ENCODE measurements at regions not wholly inside any gene's neighbourhood (a gene's known extent, or its start where the extent isn't known, plus 50 kb on each side); places are given as distances from the start of the nearest gene placed in this dataset.

DNA sequence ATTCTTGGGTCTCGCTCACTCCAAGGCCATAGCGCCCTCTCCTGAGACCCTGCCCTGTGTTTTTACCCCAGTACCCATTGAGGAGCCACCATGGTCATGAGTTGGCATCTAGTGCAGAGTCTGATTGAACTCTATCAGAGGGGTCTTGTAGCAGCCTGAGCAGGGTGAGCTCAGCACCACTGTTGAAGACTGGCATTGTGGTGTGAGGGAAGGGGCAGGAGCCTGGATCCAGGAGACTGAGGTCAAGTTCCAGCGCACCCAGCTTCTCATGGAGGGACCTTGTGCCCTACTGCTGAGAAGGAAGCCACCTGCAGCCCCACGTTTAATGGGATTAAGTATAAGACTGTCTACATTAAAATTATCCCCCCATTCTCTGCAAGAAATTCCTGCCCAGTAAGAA lies 65.8 kb upstream of the LARS2 start:
- DNase-seq (ENCODE audit: extremely low read depth in 1 of 11, low read depth in 9 of 11, low spot score in 4 of 11), result no peak

DNA sequence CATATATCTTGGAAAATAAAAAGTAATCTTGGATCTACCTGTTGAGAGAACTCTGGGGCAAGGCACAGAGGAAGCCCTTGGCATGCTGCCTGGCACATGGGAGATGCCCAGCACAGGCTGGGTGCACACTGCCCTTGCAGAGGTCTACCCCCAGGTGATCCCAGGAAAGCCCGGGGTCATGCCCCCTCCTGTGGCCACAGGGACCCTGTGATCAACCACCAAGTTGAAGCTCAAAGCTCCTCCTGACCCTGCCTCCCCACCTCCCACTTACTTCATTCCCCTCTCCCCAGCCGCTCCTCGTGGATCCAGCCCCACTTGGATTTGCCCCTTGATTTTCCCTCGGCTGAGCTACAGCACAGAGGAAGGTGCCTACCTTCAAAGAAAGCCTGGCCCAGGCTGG lies 62.7 kb upstream of the LARS2 start:
- DNase-seq (ENCODE audit: extremely low read depth in 1 of 11, low read depth in 9 of 11, low spot score in 4 of 11), result no peak

DNA sequence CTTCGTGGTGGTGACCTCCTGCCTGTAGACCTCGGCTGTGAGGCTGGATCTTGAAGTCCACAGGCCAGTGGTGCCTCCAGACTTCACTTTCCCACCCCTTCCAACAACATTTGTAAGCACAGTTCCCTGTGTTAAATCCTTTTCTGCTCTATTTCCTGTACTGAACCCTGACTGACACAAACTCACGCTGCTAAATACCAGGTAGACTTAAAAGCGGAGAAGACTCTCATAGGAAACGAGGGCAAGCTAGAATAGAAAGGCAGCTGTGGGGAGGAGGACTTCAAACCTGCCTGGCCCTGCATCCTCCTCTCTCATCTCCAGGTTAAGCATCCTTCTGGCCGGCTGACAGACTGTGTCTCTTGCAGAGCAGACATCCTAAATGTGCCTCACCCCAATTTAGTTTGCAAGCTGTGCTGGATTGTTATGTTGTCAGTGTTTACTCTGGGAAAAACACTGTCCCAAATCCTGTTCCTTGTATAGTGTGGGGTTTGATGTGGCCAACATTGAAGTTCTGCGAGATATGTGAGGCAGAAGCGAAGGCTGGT lies 58.5 kb upstream of the LARS2 start:
- no peak for DNase-seq (ENCODE audit: extremely low read depth in 1 of 11, low read depth in 9 of 11, low spot score in 4 of 11)

DNA sequence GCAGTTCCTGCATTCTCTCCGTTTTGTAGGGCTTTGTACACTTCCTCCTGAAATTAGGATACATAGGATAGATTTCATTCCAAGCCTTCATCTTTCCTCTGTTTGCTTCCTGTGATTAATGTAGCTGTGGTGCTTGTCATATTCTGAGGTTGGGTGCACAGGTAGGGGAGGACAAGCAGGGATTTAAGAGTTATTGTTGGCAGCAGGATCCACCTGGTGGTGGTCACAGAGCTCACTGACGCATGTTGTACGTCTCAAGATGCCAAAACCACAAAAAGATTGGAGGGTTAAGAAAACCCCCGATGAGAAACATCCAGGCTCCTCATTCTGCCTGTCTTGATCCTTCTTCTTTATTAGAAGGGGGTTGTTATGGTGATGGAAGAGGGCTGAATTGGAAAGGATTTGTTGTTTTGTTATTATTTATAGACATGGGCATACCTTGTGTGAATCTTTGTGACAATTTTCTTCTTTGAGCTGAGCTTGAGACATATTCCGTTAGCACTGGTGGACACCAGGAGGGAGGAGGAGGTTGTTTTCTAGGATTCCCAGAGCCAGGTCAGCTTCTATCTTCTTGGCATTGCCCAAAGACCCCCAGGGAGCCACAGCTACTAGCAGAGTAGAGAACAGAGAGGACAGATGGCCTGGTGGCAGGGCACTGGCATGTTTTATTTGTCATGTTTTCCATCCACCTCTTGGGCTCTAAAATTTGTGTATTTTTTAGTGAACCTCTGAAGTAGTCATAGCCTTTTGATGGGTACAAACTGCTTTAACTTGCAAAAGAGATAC lies 57.7 kb upstream of the LARS2 start:
- DNase-seq (ENCODE audit: extremely low read depth in 1 of 11, low read depth in 9 of 11, low spot score in 4 of 11), result no peak

DNA sequence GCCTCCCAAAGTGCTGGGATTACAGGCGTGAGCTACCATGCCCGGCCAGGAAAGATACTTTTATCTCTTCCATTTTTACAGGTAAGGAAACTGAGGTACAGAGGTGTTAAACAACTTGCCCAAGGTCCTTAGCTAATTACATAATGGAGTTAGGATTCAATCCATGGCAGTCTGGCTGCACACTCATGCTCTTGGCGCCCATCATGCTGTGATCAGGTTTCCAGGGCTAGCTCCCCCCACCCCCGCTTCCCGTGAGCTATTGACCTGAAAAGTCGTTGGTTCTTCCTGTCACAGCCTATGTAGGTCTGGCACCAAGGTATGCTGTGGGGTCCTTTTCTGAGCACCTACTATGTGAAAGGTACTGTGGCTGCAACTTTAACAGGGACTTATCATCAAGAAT lies 55.9 kb upstream of the LARS2 start:
- no peak for DNase-seq (ENCODE audit: extremely low read depth in 1 of 11, low read depth in 9 of 11, low spot score in 4 of 11)

DNA sequence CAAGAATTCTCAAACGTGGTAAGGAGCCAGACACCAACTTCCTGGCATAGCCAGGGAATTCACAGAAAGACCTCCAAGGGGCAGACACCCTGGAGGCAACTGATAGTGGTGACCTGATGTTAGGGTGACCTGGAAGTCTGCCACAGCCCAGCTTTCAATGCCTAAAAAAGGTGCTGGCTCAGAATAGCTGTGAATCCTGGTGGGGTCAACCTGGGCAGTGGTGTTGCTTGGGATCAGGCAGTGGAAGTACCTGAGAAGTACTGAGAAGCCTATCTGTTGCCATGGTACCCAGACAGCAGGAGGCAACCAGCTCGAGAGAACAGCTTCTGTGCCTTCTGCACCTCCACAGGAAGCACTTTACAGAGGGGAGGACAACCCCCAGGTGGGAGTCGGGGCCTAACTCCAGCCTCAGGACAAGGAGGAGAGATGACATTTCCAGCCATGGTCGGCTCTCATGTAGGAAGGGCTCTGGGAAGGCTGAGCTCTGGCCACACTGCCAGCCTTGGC lies 55.4 kb upstream of the LARS2 start:
- DNase-seq (ENCODE audit: extremely low read depth in 1 of 11, low read depth in 9 of 11, low spot score in 4 of 11), result no peak

DNA sequence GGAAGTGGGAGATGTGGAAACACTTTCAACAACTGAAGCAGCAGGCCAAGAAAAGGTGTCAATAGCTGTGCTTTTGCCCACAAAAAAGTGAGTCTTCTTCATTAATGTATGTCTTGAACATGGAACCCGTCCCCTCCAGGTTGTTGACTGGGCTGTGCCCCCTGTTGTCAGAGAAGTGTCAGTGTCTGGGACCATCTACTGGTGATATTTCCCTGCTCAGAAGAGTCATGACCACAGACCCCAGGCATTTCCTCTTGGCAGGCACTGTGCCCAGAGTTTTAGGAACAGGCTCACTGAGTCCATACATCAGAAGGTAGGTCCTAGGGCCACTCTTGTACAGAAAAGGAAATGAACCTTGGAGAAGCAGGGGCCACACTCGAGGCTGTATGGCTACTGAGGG lies 54.8 kb upstream of the LARS2 start:
- no peak for DNase-seq (ENCODE audit: extremely low read depth in 1 of 11, low read depth in 9 of 11, low spot score in 4 of 11)

DNA sequence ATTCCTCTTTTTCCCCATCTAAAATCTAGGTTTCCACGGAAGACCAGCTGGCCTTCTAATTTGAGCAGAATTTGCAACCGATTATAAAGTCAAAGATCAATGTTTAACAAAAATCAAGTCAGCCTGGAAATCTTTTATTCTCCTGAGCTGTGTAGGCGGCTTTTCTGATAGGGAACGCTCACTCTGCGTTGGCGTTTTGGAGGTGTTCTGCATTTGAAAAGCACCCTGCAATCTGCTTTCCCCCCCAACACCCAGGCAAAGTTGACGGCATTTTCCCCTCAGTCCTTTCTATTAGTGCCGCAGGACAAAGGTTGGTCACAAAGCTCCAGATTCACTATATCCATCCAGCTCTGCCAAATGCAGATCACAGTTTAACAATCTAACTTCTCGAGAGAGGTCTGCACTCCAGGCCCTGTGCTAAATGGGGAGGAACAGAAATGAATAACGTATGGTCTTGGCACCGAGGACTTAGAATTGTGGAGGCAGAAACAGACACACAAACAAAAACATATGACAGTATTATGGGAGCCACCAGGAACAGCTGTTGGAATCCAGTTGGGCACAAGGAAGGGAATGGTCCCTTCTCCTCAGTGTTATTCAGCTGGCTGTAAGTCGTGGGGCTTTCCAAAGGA lies 50.4 kb upstream of the LARS2 start:
- peak in 1 of 11 donors; percentile 11 for DNase-seq (ENCODE audit: extremely low read depth in 1 of 11, low read depth in 9 of 11, low spot score in 4 of 11)
